SJCRH30 (cell line): ENCODE measurements at regions not wholly inside any gene's neighbourhood (a gene's known extent, or its start where the extent isn't known, plus 50 kb on each side); places are given as distances from the start of the nearest gene placed in this dataset.
"Not testable (repeated sequence)": the region's sequence is repeated elsewhere in the genome, so short reads cannot be mapped to it uniquely, and the experiment has no call there.

Experiments
- DNase-seq, 2 experiments: peaks; one replicate each; pipeline ENCODE4 v3.0.0-alpha.2; 2015 to 2020
- H3K27ac ChIP-seq: fragments of 250-450 bp; sonication (Bioruptor Pico); 2 replicates; pipeline ENCODE4 v1.5.1; 2020; ENCODE audit warnings: mild to moderate bottlenecking, moderate library complexity
- H3K27me3 ChIP-seq: fragments of 250-450 bp; sonication (Bioruptor Pico); 2 replicates; pipeline ENCODE4 v1.5.1; 2020; ENCODE audit warnings: mild to moderate bottlenecking, moderate library complexity
- H3K36me3 ChIP-seq: fragments of 250-450 bp; sonication (Bioruptor Pico); 2 replicates; pipeline ENCODE4 v1.5.1; 2020; ENCODE audit warnings: mild to moderate bottlenecking, moderate library complexity
- H3K4me1 ChIP-seq: fragments of 250-450 bp; sonication (Bioruptor Pico); 2 replicates; pipeline ENCODE4 v1.5.1; 2020; ENCODE audit warnings: mild to moderate bottlenecking, moderate library complexity
- H3K4me3 ChIP-seq: fragments of 250-450 bp; sonication (Bioruptor Pico); 2 replicates; pipeline ENCODE4 v1.5.1; 2020; ENCODE audit warnings: mild to moderate bottlenecking, moderate library complexity
- H3K9me3 ChIP-seq: fragments of 250-450 bp; sonication (Bioruptor Pico); replicated peaks from 2 replicates; pipeline ENCODE4 v1.5.1; 2020; ENCODE audit warnings: mild to moderate bottlenecking, moderate library complexity

- peak; percentile 13 to 45 for DNase-seq
- Histone ChIP-seq H3K9me3 (no peaks in the 10 kb centered on the region), H3K4me3 (no peak overlapping the region), H3K36me3 (no peaks in the 10 kb centered on the region), H3K27ac (no peak overlapping the region), H3K27me3 (no peaks in the 10 kb centered on the region), H3K4me1 (no peaks in the 10 kb centered on the region)
Measured at GRCh38 chr21:31609081-31609480, 50.4 kb upstream of the SOD1 start.

- DNase-seq: no peak
- H3K27me3 ChIP-seq: no peaks in the 10 kb centered on the region
- no peaks in the 10 kb centered on the region for H3K9me3 ChIP-seq
Measured at GRCh38 chr21:31607791-31608190, 51.7 kb upstream of the SOD1 start.

GRCh38 chr21:31606081-31606874 is 53.2 kb upstream of the SOD1 start:
- Histone ChIP-seq H3K27me3 (no peaks in the 10 kb centered on the region), H3K9me3 (no peaks in the 10 kb centered on the region), H3K4me3 (no peak overlapping the region), H3K4me1 (no peaks in the 10 kb centered on the region), H3K36me3 (no peaks in the 10 kb centered on the region), H3K27ac (no peak overlapping the region)
- no peak for DNase-seq

More at GRCh38 chr21:31607791-31608190, 51.7 kb upstream of the SOD1 start:
- no peak overlapping the region for H3K27ac ChIP-seq
- H3K36me3 ChIP-seq: no peaks in the 10 kb centered on the region
- H3K4me1 ChIP-seq: no peaks in the 10 kb centered on the region
- no peak overlapping the region for H3K4me3 ChIP-seq

GRCh38 chr21:31604591-31605190 is 54.8 kb upstream of the SOD1 start:
- no peaks in the 10 kb centered on the region for H3K9me3 ChIP-seq
- H3K36me3 ChIP-seq: no peaks in the 10 kb centered on the region
- H3K27me3 ChIP-seq: no peaks in the 10 kb centered on the region
- H3K4me3 ChIP-seq: no peak overlapping the region
- DNase-seq: peak; percentile 52 to 83
- H3K4me1 ChIP-seq: no peaks in the 10 kb centered on the region
- H3K27ac ChIP-seq: no peak overlapping the region

- Histone ChIP-seq H3K4me1 (no peaks in the 10 kb centered on the region), H3K9me3 (no peaks in the 10 kb centered on the region)
- no peak for DNase-seq
Measured at GRCh38 chr21:31599563-31599962, 59.9 kb upstream of the SOD1 start.

DNA sequence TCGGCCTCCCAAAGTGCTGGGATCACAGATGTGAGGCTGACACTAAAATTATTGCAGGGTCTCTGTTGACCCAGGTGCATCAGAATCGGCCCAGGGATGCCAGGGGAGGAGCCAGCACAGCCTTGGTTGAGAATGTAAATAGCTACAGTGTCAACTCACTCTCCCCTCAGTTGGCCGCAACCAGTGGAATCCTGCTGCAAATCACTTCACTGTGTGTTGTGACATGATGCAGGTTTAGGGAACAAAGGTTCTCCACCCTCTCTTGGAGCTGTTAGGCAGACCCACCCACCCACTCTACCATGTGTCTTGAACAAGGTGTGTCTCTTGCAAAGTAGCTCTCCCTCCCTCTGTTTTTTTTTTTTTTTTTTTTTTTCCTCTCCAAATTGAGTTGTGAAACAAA is 60.5 kb upstream of the SOD1 start:
- DNase-seq: no peak
- Histone ChIP-seq H3K27me3 (no peaks in the 10 kb centered on the region), H3K36me3 (no peaks in the 10 kb centered on the region), H3K4me1 (no peaks in the 10 kb centered on the region), H3K9me3 (no peaks in the 10 kb centered on the region), H3K27ac (no peak overlapping the region), H3K4me3 (no peak overlapping the region)

More at GRCh38 chr21:31599563-31599962, 59.9 kb upstream of the SOD1 start:
- Histone ChIP-seq H3K27me3 (no peaks in the 10 kb centered on the region), H3K27ac (no peak overlapping the region), H3K36me3 (no peaks in the 10 kb centered on the region), H3K4me3 (no peak overlapping the region)

DNA sequence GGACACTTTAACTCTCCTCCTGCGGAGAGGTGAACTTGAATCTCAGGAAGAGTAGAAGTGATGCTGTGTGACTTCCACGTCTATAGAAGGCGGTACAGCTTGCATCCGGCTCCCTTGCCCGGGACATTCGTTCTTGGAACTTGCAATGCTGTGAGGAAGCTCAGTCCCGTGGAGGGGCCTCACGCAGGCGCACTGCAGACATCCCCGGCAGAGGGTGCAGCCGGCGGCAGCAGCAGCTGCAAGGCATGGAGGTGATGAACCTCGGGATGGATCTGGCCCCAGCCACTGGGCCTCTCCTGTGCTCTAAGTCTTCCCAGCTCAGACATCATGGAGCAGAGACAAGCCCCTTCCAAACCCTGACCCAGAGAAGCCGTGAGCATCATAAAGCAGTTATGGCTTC is 61.8 kb upstream of the SOD1 start:
- Histone ChIP-seq H3K4me1 (no peaks in the 10 kb centered on the region), H3K4me3 (no peak overlapping the region), H3K36me3 (no peaks in the 10 kb centered on the region), H3K27ac (no peak overlapping the region), H3K9me3 (no peaks in the 10 kb centered on the region), H3K27me3 (no peaks in the 10 kb centered on the region)
- DNase-seq: peak; percentile 23 to 26

DNA sequence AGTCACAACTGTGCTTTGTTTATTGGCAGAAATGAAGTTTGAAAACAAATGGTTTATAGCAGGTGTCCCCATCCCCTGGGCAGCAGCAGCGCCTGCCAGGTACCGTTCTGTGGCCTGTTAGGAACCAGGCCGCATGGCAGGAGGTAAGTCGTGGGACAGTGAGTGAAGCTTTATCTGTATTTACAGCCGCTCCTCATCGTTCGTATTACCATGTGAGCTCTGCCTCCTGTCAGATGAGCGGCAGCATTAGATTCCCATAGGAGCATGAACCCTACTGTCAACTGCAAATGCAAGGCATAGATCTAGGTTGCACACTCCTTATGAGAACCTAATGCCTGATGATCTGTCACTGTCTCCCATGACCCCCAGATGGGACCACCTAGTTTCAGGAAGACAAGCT is 63.4 kb upstream of the SOD1 start:
- H3K9me3 ChIP-seq: no peaks in the 10 kb centered on the region
- H3K4me1 ChIP-seq: no peaks in the 10 kb centered on the region
- no peaks in the 10 kb centered on the region for H3K27me3 ChIP-seq
- H3K4me3 ChIP-seq: no peak overlapping the region
- H3K36me3 ChIP-seq: no peaks in the 10 kb centered on the region
- no peak overlapping the region for H3K27ac ChIP-seq
- DNase-seq: no peak

DNA sequence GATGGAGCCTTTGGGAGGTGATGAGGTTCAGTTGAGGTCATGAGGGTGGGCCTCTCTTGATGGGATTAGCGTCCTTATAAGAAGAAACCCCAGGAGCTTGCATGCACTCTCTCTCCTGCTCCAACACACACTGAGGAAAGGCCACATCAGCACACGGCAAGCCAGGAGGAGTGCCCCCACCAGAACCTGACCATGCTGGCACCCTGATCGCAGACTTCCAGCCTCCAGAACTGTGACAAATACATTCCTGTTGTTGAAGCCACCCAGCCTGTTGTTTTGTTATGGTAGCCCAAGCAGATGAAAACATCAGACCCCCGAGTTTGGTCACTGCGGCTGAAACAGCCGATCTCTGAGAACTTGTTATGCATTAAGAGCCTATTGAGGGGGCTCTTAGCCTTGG is 64.8 kb upstream of the SOD1 start:
- H3K4me3 ChIP-seq: no peak overlapping the region
- H3K9me3 ChIP-seq: no peaks in the 10 kb centered on the region
- DNase-seq: no peak

GRCh38 chr21:31594279-31594678 is 65.2 kb upstream of the SOD1 start:
- no peak for DNase-seq
- H3K9me3 ChIP-seq: no peaks in the 10 kb centered on the region
- H3K4me3 ChIP-seq: no peak overlapping the region
- no peaks in the 10 kb centered on the region for H3K27me3 ChIP-seq
- H3K36me3 ChIP-seq: no peaks in the 10 kb centered on the region
- H3K4me1 ChIP-seq: no peaks in the 10 kb centered on the region
- H3K27ac ChIP-seq: no peak overlapping the region

More for the DNA sequence above, 64.8 kb upstream of the SOD1 start:
- H3K4me1 ChIP-seq: no peaks in the 10 kb centered on the region
- H3K36me3 ChIP-seq: no peaks in the 10 kb centered on the region
- no peak overlapping the region for H3K27ac ChIP-seq
- no peaks in the 10 kb centered on the region for H3K27me3 ChIP-seq

DNA sequence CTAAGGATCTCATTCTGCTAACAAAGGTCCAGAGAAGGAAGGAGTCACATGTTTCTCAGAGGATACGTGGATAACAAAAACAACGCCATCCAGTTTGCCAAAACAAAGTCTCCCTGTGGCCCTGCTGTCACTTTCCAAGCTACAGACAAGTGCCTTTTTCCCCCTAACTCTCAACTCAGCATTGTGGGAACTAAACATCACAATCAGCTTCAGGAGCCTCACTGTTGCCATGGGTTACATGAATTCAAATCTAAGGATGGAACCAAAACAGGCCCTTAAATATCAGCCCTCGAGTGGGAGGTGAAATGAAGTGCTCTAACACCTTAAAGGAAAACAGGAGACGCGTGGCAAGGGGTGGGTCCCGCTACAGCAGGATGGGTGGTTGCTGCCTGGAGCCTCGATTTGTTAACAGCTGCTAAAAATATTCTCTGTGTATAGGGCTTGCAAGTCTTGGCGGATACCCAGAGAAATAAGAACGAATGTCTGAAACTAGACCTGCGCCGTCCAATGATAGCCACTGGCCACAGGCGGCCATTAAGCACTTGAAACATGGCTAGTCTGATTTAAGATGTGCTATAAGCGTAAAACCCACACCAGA is 66.4 kb upstream of the SOD1 start:
- no peaks in the 10 kb centered on the region for H3K36me3 ChIP-seq
- DNase-seq: peak; percentile 13 to 51
- H3K4me3 ChIP-seq: no peak overlapping the region
- no peaks in the 10 kb centered on the region for H3K27me3 ChIP-seq
- no peaks in the 10 kb centered on the region for H3K4me1 ChIP-seq
- no peaks in the 10 kb centered on the region for H3K9me3 ChIP-seq
- no peak overlapping the region for H3K27ac ChIP-seq

GRCh38 chr21:31592516-31592915 is 67.0 kb upstream of the SOD1 start:
- Histone ChIP-seq H3K27me3 (no peaks in the 10 kb centered on the region), H3K9me3 (no peaks in the 10 kb centered on the region), H3K4me3 (no peak overlapping the region), H3K27ac (no peak overlapping the region), H3K4me1 (no peaks in the 10 kb centered on the region), H3K36me3 (no peaks in the 10 kb centered on the region)
- no peak for DNase-seq

DNA sequence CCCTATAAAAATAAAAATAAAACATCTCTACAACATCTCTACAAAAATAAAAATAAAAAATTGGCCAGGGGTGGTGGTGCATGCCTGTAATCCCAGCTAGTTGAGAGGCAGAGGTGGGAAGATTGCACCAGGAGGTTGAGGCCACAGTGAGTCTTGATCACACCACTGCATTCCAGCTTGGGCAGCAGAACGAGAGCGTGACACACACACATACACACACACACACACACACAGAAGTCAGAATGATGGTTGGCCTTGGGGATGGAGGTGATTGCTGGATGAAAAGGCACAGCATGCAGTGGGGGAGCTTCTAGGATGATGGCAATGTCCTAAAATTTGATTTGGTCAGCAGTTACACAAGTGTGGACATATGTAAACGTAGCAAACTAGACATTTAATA is 69.7 kb upstream of the SOD1 start:
- Histone ChIP-seq H3K4me3 (no peak overlapping the region), H3K4me1 (no peaks in the 10 kb centered on the region), H3K27ac (no peak overlapping the region), H3K27me3 (no peaks in the 10 kb centered on the region), H3K36me3 (no peaks in the 10 kb centered on the region), H3K9me3 (no peaks in the 10 kb centered on the region)
- no peak for DNase-seq

GRCh38 chr21:31586118-31586517 is 73.4 kb upstream of the SOD1 start:
- no peak overlapping the region for H3K4me3 ChIP-seq
- no peaks in the 10 kb centered on the region for H3K9me3 ChIP-seq
- no peak for DNase-seq
- H3K4me1 ChIP-seq: no peaks in the 10 kb centered on the region
- no peaks in the 10 kb centered on the region for H3K27me3 ChIP-seq
- no peak overlapping the region for H3K27ac ChIP-seq
- H3K36me3 ChIP-seq: no peaks in the 10 kb centered on the region

- not testable (repeated sequence) for H3K4me1 ChIP-seq, DNase-seq, H3K9me3 ChIP-seq, H3K4me3 ChIP-seq, H3K27me3 ChIP-seq, H3K27ac ChIP-seq, H3K36me3 ChIP-seq
Measured at GRCh38 chr21:31583937-31584336, 75.6 kb upstream of the SOD1 start.
